ENCODE measurements at regions not wholly inside any gene's neighbourhood (a gene's known extent, or its start where the extent isn't known, plus 50 kb on each side); places are given as distances from the start of the nearest gene placed in this dataset.

GRCh38 chr7:63008366-63008765 is 990.3 kb upstream of the ZNF722 start:
- no peak for DNase-seq

DNA sequence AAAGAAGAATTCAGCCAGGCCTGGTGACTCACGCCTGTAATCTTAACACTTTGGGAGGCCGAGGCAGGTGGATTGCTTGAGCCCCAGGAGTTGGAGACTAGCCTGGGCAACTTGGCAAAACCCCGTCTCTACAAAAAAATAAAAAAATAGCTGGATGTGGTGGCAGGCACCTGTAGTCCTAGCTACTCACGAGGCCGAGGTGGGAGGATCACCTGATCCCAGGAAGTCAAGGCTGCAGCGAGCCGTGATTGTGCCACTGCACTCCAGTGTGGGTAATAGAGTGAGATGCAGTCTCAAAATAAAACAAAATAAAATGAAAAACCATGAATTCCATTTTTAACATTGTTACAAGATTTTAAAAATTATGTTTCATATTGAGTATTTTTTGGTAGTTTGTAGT is 988.9 kb upstream of the ZNF722 start:
- no peak for DNase-seq

- DNase-seq: peak; percentile 11
Measured at GRCh38 chr7:63012633-63013183, 985.9 kb upstream of the ZNF722 start.

DNA sequence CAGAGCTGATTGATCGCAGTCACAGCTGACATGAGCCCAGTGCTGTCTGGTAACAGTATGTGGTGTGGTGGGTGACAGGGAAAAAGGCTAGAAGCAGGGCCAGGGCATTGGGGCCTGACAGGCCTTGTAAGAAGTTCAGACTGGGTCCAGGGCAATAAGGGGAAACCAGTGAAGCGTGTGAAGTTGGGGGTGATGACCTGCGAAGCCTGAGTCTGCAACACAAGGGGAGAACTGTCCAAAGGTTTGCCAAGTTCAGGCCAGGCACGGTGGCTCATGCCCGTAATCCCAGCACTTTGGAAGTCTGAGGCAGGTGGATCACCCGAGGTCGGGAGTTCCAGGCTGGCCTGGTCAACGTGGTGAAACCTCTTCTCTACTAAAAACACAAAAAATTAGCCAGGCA is 983.9 kb upstream of the ZNF722 start:
- DNase-seq: no peak

- DNase-seq: no peak
Measured at GRCh38 chr7:63023182-63023787, 975.4 kb upstream of the ZNF722 start.

- DNase-seq: no peak
Measured at GRCh38 chr7:63024446-63024845, 974.2 kb upstream of the ZNF722 start.

DNA sequence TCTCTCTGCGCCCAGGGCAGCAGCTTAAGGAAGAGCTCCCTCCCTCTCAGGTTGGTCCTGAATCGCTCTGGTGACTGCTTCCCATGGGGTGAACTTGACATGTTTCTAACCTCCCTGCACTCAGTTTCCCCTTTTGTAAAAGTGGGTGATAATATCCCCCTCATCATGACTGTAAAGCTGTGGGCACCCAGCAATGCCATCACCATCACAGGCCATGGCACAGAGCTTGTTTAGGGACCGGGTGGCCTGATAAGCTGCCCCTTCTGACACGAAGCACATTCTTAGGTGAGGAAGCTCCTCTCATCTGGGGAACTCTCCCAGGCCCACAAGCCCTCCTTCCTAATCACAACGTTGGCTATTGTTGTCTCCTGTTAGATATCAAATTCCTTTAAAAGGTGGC is 972.8 kb upstream of the ZNF722 start:
- DNase-seq: no peak

- DNase-seq: no peak
Measured at GRCh38 chr7:63027075-63027474, 971.6 kb upstream of the ZNF722 start.

GRCh38 chr7:63028376-63029206 is 970.1 kb upstream of the ZNF722 start:
- no peak for DNase-seq

DNA sequence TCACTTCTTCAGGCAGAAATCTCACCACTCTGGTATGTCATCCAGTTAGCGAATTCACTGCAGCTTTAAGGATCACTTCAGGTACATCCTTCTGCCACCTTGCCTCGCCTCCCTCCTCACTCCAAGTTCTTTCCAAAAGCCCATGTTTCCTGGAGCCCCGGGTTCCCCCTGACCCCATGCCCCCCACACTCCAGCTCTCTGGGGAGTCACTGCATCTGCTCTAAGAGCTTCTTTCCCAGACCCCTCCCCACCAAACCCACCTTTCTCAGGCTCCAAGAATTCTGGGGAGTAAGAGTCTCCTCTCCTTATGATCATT is 969.5 kb upstream of the ZNF722 start:
- no peak for DNase-seq

- no peak for DNase-seq
Measured at GRCh38 chr7:63030061-63030460, 968.6 kb upstream of the ZNF722 start.

DNA sequence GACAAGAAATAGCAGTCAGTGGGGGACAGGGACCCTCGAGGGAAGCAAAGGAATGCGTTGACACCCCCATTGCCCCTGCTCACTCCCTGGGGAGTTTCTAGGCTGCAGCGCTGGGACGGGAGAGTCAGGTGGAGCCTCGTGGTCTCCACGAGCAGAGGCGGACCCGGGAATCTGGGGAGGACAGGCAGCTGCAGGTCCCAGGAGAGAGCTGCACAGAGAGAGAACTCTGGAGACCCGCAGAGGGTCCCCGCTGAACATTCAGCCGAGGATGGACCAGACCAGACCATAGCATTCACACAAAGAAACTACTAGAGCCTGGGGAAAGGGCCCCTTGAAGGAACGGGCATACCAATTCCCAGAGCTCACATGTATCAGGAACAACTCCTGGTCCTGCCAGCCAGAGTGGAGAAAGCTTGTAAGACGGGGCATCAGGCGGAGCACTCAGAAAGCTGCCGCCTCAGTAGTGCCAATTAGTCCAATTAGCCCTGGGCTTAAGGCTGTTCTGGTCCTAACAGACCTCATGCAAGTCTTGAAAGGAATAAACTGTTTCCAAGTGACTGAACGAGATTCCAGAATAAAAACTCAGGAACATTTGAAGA is 966.7 kb upstream of the ZNF722 start:
- DNase-seq: no peak

DNA sequence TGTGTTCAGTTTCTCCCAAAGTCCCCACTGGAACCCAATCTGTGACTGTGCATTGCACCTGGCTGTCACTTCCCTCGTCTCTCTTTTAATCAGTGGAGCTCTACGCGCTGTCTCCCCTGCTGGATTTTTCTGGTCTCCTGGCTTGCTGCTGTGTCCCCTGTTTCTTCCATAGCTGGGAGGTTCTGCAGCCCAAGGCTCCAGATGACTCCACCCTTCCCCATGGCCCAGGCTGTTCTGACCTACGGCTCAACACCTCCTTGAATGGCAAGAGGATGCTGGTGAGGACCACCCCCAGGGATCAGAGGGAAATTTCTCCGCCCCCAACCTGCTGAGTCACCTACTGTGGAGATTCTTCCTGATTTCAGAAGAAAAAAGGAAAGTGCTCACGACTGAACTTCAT is 961.4 kb upstream of the ZNF722 start:
- no peak for DNase-seq

GRCh38 chr7:63038987-63039386 is 959.7 kb upstream of the ZNF722 start:
- no peak for DNase-seq

DNA sequence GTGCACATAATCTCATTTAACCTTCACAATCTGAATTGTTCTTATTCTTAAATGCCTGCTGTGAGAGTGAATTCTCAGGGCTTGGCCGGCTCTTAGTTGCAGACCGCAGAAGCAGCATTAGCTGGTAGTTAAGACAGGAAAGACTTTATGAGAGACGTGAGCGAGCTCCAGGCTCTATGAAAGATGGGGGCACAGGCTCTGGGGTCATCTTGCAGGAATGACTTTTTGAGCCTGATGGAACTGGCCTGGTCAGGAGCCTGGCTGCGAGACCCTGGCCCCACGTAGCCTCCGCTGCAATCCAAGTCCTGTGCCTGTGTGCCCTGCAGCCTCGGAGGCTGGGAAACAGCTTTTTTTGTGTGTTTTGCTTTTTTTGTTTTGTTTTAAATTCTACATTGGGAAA is 958.8 kb upstream of the ZNF722 start:
- DNase-seq: no peak

DNA sequence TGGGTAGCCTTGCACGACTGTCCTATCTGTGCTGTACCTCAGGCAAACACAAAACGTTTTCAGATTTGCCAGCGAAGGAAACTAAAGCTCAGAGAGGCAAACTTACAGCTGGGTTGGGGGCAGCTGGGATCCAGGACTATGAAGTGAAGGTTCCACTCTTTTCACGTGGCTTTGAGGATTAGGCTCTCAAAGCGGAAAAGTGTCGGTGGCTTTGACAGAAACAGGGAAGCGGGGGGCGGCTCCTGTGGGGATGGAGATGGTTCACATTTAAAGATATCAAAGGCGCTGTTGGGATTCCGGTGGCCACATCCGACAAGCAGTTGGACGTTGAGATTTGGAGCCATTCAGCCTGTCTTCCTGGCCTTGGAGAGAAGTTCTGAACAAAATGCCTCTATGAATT is 958.3 kb upstream of the ZNF722 start:
- DNase-seq: no peak

- DNase-seq: no peak
Measured at GRCh38 chr7:63040966-63041610, 957.6 kb upstream of the ZNF722 start.

DNA sequence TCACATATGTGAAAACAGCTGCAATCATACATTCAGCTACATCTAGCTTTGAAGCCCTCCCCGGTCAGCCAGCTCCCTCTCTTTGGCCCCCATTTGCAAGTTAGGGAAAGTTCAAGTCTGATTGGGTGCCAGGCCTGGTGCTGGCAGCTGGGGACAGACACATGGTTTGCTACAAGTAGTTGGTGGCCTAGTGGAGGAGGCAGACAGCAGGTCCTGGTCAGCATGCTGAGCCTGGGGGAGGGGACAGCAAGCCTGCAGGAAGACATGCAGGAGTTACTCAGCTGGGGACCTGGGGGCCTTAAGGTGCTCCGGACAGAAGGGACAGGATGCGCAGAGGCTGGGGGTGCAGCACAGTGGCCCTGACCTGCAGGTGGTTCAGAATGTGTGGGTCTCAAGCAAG is 956.9 kb upstream of the ZNF722 start:
- DNase-seq: no peak

DNA sequence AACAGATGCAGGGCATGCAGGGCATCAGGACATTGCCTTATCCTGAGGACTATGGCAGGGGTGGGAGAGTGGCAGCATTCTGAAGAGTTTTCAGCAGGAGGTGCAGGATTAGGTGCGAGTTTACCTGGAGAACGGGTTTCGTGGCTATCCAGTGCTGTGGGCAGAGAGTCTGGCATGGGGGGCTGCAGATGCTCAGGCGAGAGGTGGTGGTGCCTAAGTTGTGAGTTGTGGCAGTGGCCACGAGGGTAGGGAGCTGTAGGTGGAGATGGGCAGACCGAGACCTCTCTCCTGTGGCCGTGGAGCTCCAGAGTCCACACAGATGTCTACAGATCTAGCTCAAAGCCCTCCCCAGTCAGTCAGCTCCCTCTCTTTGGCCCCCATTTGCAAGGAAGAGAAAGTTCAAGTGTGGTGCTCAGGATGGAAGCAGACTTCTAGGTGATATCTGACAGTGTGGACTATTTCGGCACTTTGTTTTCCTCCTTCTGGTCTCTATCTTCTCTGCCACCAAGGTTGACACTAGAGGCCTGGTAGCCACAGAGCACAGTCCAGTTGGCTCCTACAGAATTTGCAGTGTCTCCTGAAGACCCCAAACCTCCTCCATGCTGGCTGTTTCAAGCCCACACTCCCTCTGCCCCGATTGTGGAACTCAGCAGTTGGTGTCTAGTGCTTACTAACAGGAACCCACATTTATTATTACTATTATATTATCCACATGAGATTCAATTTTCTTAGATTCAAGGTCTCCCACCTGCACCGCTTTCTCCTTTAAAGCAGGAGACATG is 955.7 kb upstream of the ZNF722 start:
- no peak for DNase-seq

DNA sequence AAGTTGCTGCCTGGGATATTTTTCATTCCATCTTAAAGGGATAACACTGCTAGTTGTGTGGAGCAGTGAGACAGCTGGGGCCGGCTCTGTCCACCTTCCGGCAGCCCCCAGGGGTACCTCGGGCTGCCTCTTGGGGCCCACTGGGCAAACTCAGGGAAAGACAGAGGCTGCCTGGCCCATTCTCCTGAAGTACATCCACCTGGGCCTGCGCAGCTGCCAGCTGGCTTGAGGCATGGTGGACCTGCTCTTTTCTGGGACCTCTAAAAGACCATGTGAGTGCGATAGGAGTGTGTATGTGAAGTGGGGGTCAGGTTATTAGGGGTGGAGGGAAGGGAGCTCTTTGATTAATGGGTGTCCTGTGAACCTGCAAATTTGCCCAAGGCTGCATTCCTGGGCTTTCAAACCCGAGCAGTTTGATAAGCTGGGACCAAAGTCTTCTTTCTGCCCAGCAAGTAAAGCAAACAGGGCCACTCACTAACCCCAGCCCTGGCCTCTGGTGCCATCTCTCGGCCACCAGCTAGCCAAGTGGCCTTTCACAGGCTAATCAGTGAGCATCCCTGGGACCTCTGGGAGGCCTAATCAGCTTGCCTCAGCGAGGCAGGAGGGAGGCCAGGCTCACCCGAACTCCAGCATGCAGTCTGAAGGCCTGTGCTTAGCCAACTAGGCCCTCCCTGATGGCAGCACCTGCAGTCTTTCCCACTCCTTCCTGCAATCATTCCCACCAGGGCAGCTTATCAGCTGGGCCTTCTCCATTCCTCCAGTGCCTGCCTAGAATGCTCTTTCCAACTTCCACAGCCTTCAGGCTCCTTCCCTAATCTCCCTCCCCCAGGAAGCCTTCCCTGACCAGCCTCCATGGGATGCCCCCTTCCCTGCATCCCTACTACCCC is 954.7 kb upstream of the ZNF722 start:
- DNase-seq: no peak

DNA sequence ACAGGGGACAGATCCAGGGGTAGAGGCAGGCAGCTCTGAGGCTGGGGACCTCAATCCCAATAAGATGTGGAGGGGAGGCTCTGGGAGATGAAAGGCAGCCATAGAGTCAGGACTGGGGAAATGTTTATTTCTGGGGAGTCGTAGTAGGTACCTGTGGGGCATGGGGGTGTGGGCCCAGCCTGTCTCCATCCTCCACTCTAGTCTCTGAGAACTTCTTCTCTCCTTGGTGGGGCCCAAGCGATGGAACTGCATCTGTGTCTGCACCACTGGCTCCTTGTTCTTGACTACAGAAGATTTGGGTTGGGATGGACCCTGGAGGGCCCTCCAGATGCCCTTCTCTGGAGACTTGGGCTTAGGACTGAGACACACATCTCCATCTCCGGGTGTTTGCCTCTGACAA is 953.9 kb upstream of the ZNF722 start:
- no peak for DNase-seq

- no peak for DNase-seq
Measured at GRCh38 chr7:63045575-63045974, 953.1 kb upstream of the ZNF722 start.
